H9 (cell line): ENCODE measurements at regions not wholly inside any gene's neighbourhood (a gene's known extent, or its start where the extent isn't known, plus 50 kb on each side); places are given as distances from the start of the nearest gene placed in this dataset.

Experiments
- DNase-seq: peaks from one replicate; pipeline ENCODE4 v3.0.0-alpha.2; 2017
- H2AFZ ChIP-seq: one replicate; pipeline ENCODE4 v1.6.1; 2013; ENCODE audit warnings: mild to moderate bottlenecking, low read length, control low read depth, moderate library complexity
- H2AK5ac ChIP-seq: 2 replicates; pipeline ENCODE4 v1.6.1; 2013; ENCODE audit warnings: low read length, control low read depth, mixed read lengths; ENCODE audit not compliant: insufficient read length
- H2BK120ac ChIP-seq: one replicate; pipeline ENCODE4 v1.6.1; 2013; ENCODE audit warnings: low read depth, mild to moderate bottlenecking, low read length, control low read depth, inconsistent platforms; ENCODE audit not compliant: poor library complexity, severe bottlenecking
- H2BK12ac ChIP-seq: 2 replicates; pipeline ENCODE4 v1.6.1; 2013; ENCODE audit warnings: low read length, control low read depth, mixed read lengths, low read depth; ENCODE audit not compliant: insufficient read length
- H2BK15ac ChIP-seq: 2 replicates; pipeline ENCODE4 v1.6.1; 2013; ENCODE audit warnings: low read depth, low read length, control low read depth
- H2BK20ac ChIP-seq: one replicate; pipeline ENCODE4 v1.6.1; 2013; ENCODE audit warnings: low read depth, mild to moderate bottlenecking, low read length, control low read depth, inconsistent platforms; ENCODE audit not compliant: poor library complexity, severe bottlenecking
- H2BK5ac ChIP-seq: 2 replicates; pipeline ENCODE4 v1.6.1; 2013; ENCODE audit warnings: low read length, control low read depth, mixed read lengths; ENCODE audit not compliant: insufficient read length
- H3K14ac ChIP-seq: 2 replicates; pipeline ENCODE4 v1.6.1; 2013; ENCODE audit warnings: low read length, control low read depth; ENCODE audit not compliant: insufficient read depth
- H3K18ac ChIP-seq: 2 replicates; pipeline ENCODE4 v1.6.1; 2013; ENCODE audit warnings: low read depth, mild to moderate bottlenecking, mixed read lengths, low read length, control low read depth; ENCODE audit not compliant: insufficient read length
- H3K23ac ChIP-seq: 2 replicates; pipeline ENCODE4 v1.6.1; 2013; ENCODE audit warnings: low read length, control low read depth, mixed read lengths, low read depth; ENCODE audit not compliant: insufficient read length
- H3K23me2 ChIP-seq: 2 replicates; pipeline ENCODE4 v1.6.1; 2013; ENCODE audit warnings: low read depth, mild to moderate bottlenecking, mixed read lengths, low read length, control low read depth; ENCODE audit not compliant: insufficient read length, poor library complexity, severe bottlenecking
- H3K27ac ChIP-seq: 2 replicates; pipeline ENCODE4 v1.5.1; 2013; ENCODE audit warnings: low read length, control low read depth, mixed read lengths, low read depth; ENCODE audit not compliant: insufficient read length
- H3K27me3 ChIP-seq: 2 replicates; pipeline ENCODE4 v1.6.1; 2013; ENCODE audit warnings: low read length, control low read depth, inconsistent platforms; ENCODE audit not compliant: insufficient read depth
- H3K4ac ChIP-seq: 2 replicates; pipeline ENCODE4 v1.6.1; 2013; ENCODE audit warnings: low read depth, mild to moderate bottlenecking, control low read depth, inconsistent platforms, low read length, moderate library complexity
- H3K4me1 ChIP-seq: 2 replicates; pipeline ENCODE4 v1.6.1; 2013; ENCODE audit warnings: low read length, control low read depth, inconsistent platforms; ENCODE audit not compliant: insufficient read depth
- H3K4me2 ChIP-seq: 2 replicates; pipeline ENCODE4 v1.6.1; 2013; ENCODE audit warnings: low read length, control low read depth, mixed read lengths; ENCODE audit not compliant: insufficient read length, insufficient read depth
- H3K56ac ChIP-seq: 2 replicates; pipeline ENCODE4 v1.6.1; 2013; ENCODE audit warnings: low read depth, mild to moderate bottlenecking, mixed read lengths, low read length, control low read depth; ENCODE audit not compliant: insufficient read length
- H3K79me1 ChIP-seq: 2 replicates; pipeline ENCODE4 v1.6.1; 2013; ENCODE audit warnings: low read depth, mild to moderate bottlenecking, moderate library complexity, low read length, control low read depth, inconsistent platforms; ENCODE audit not compliant: insufficient read depth, poor library complexity, severe bottlenecking
- H3K79me2 ChIP-seq: 2 replicates; pipeline ENCODE4 v1.6.1; 2013; ENCODE audit warnings: low read length, control low read depth, inconsistent platforms; ENCODE audit not compliant: insufficient read depth
- H3K9ac ChIP-seq: 2 replicates; pipeline ENCODE4 v1.6.1; 2013; ENCODE audit warnings: low read length, control low read depth, mixed read lengths; ENCODE audit not compliant: insufficient read length; ENCODE audit errors: extremely low read depth
- H3K9me3 ChIP-seq: one replicate; pipeline ENCODE4 v1.6.1; 2013; ENCODE audit warnings: low read depth, low read length, inconsistent platforms; ENCODE audit not compliant: control insufficient read depth
- H3T11ph ChIP-seq: one replicate; pipeline ENCODE4 v1.6.1; 2013; ENCODE audit warnings: mild to moderate bottlenecking, low read length, control low read depth, inconsistent platforms
- H4K20me1 ChIP-seq: one replicate; pipeline ENCODE4 v1.6.1; 2013; ENCODE audit not compliant: control insufficient read depth, insufficient read length, insufficient read depth
- H4K5ac ChIP-seq: 2 replicates; pipeline ENCODE4 v1.6.1; 2013; ENCODE audit warnings: low read depth, mild to moderate bottlenecking, mixed read lengths, low read length, control low read depth; ENCODE audit not compliant: insufficient read length
- H4K8ac ChIP-seq: replicated peaks from 2 replicates; pipeline ENCODE4 v1.6.1; 2013; ENCODE audit warnings: low read length, control low read depth, mixed read lengths, low read depth; ENCODE audit not compliant: insufficient read length
- H4K91ac ChIP-seq: 2 replicates; pipeline ENCODE4 v1.6.1; 2013; ENCODE audit warnings: low read depth, mild to moderate bottlenecking, moderate library complexity, mixed read lengths, low read length, control low read depth; ENCODE audit not compliant: insufficient read length
- H3K27ac Mint-ChIP-seq, 3 experiments: 2 replicates in 2 of 3; 3 replicates in 1 of 3; pipeline ENCODE4 v1.8.0; 2020 to 2021; ENCODE audit warnings: mixed read lengths in 3 of 3, mild to moderate bottlenecking in 1 of 3, moderate library complexity in 1 of 3
- H3K27me3 Mint-ChIP-seq: 2 replicates; pipeline ENCODE4 v1.8.0; 2021; ENCODE audit warnings: low read depth, mild to moderate bottlenecking, moderate library complexity, mixed read lengths
- H3K36me3 Mint-ChIP-seq, 3 experiments: 2 replicates in 2 of 3; 3 replicates in 1 of 3; pipeline ENCODE4 v1.8.0; 2020 to 2021; ENCODE audit warnings: low read depth in 3 of 3, mixed read lengths in 3 of 3; ENCODE audit not compliant: insufficient read depth in 1 of 3
- H3K4me1 Mint-ChIP-seq, 2 experiments: 2 replicates each; pipeline ENCODE4 v1.8.0; 2020; ENCODE audit warnings: mixed read lengths in 2 of 2
- H3K4me3 Mint-ChIP-seq, 2 experiments: 2 replicates in 1 of 2; 3 replicates in 1 of 2; pipeline ENCODE4 v1.8.0; 2020 to 2021; ENCODE audit warnings: mild to moderate bottlenecking in 2 of 2, mixed read lengths in 2 of 2, moderate library complexity in 1 of 2
- H3K9me3 Mint-ChIP-seq, 2 experiments: 2 replicates in 1 of 2; 3 replicates in 1 of 2; pipeline ENCODE4 v1.8.0; 2020; ENCODE audit warnings: mild to moderate bottlenecking in 2 of 2, mixed read lengths in 2 of 2, moderate library complexity in 1 of 2
- CTCF ChIP-seq: fragments of 200-600 bp; sonication (generic); conservative IDR thresholded peaks from 3 replicates; pipeline ENCODE4 v1.8.0; 2021; ENCODE audit warnings: antibody characterized with exemption, mild to moderate bottlenecking
- WGBS: extraction: QIAGEN DNeasy Blood & Tissue Kit; methylation state at CpG from one replicate; pipeline ENCODE4 v1.1.7; 2013; ENCODE audit warnings: missing lambda C conversion rate, low lambda C conversion rate, mixed read lengths; ENCODE audit not compliant: insufficient read length; ENCODE audit errors: extremely low coverage; 5-methylcytosine and 5-hydroxymethylcytosine counted together

GRCh38 chr2:217069263-217070042 is 209.6 kb upstream of the TNP1 start:
- Histone ChIP-seq H3K79me1 (no peaks in the 10 kb centered on the region), H2BK20ac (no peak overlapping the region), H3K23me2 (no peaks in the 10 kb centered on the region), H3K4ac (no peak overlapping the region), H4K5ac (no peak overlapping the region), H3K18ac (no peak overlapping the region), H2BK120ac (no peak overlapping the region), H2BK15ac (no peak overlapping the region), H3K4me1 (no peaks in the 10 kb centered on the region; the same call in 1 of the 2 replicates), H3K9me3 (no peaks in the 10 kb centered on the region), H3K27me3 (no peaks in the 10 kb centered on the region), H3K4me2 (no peak overlapping the region), H4K91ac (no peak overlapping the region), H3K79me2 (no peaks in the 10 kb centered on the region), H2BK12ac (no peak overlapping the region), H3K14ac (no peak overlapping the region), H2BK5ac (no peak overlapping the region), H3T11ph (no peak overlapping the region), H3K27ac (no peak overlapping the region), H3K23ac (no peak overlapping the region), H2AFZ (no peak overlapping the region), H3K56ac (no peak overlapping the region), H4K8ac (no peak overlapping the region), H4K20me1 (no peaks in the 10 kb centered on the region), H2AK5ac (no peak overlapping the region), H3K9ac (no peak overlapping the region)
- peak; percentile 8 for DNase-seq
- Mint-ChIP-seq H3K9me3 (peaks cover 3 to 5% of the 10 kb centered on the region in 2 experiments; a peak in 3 of 5 replicates), H3K36me3 (no peaks in the 10 kb centered on the region), H3K4me3 (no peak overlapping the region), H3K27me3 (no peaks in the 10 kb centered on the region), H3K4me1 (peaks cover 3 to 4% of the 10 kb centered on the region in 2 experiments), H3K27ac (no peak overlapping the region)
- no peak for TF ChIP-seq CTCF
- 100% methylated on average over 4 of the region's 7 CpGs for WGBS
